ENCODE measurements at regions not wholly inside any gene's neighbourhood (a gene's known extent, or its start where the extent isn't known, plus 50 kb on each side); places are given as distances from the start of the nearest gene placed in this dataset.

GRCh38 chr11:92409355-92409754, 184.7 kb downstream of the FAT3 start:
- DNase-seq: no peak
- TF ChIP-seq GATA1 (IDR thresholded peaks at IDR 0.05; ENCODE audit: low read depth, low read length) (no peak), POLR2A (IDR thresholded peaks at IDR 0.05; ENCODE audit: low read length) (no peak)

GRCh38 chr11:92409956-92410355, 185.3 kb downstream of the FAT3 start:
- DNase-seq: no peak
- TF ChIP-seq GATA1 (IDR thresholded peaks at IDR 0.05; ENCODE audit: low read depth, low read length) (no peak), POLR2A (IDR thresholded peaks at IDR 0.05; ENCODE audit: low read length) (no peak)

GRCh38 chr11:92410526-92410925, 185.9 kb downstream of the FAT3 start:
- TF ChIP-seq POLR2A (IDR thresholded peaks at IDR 0.05; ENCODE audit: low read length): no peak
- no peak for TF ChIP-seq GATA1 (IDR thresholded peaks at IDR 0.05; ENCODE audit: low read depth, low read length)
- no peak for DNase-seq

GRCh38 chr11:92411431-92411830, 186.8 kb downstream of the FAT3 start:
- TF ChIP-seq POLR2A (IDR thresholded peaks at IDR 0.05; ENCODE audit: low read length) (no peak), GATA1 (IDR thresholded peaks at IDR 0.05; ENCODE audit: low read depth, low read length) (no peak)
- no peak for DNase-seq

GRCh38 chr11:92413757-92414513, 189.3 kb downstream of the FAT3 start:
- TF ChIP-seq POLR2A (IDR thresholded peaks at IDR 0.05; ENCODE audit: low read length) (no peak), GATA1 (IDR thresholded peaks at IDR 0.05; ENCODE audit: low read depth, low read length) (no peak)
- no peak for DNase-seq

GRCh38 chr11:92416971-92417725, 192.5 kb downstream of the FAT3 start:
- no peak for TF ChIP-seq GATA1 (IDR thresholded peaks at IDR 0.05; ENCODE audit: low read depth, low read length)
- no peak for TF ChIP-seq POLR2A (IDR thresholded peaks at IDR 0.05; ENCODE audit: low read length)
- no peak for DNase-seq

GRCh38 chr11:92423115-92424034, 198.8 kb downstream of the FAT3 start:
- DNase-seq: no peak
- no peak for TF ChIP-seq GATA1 (IDR thresholded peaks at IDR 0.05; ENCODE audit: low read depth, low read length)
- no peak for TF ChIP-seq POLR2A (IDR thresholded peaks at IDR 0.05; ENCODE audit: low read length)

- no peak for DNase-seq
- no peak for TF ChIP-seq GATA1 (IDR thresholded peaks at IDR 0.05; ENCODE audit: low read depth, low read length)
- TF ChIP-seq POLR2A (IDR thresholded peaks at IDR 0.05; ENCODE audit: low read length): no peak
Observed at GRCh38 chr11:92424281-92424680, 199.7 kb downstream of the FAT3 start.

- no peak for DNase-seq
- TF ChIP-seq GATA1 (IDR thresholded peaks at IDR 0.05; ENCODE audit: low read depth, low read length) (no peak), POLR2A (IDR thresholded peaks at IDR 0.05; ENCODE audit: low read length) (no peak)
Observed at GRCh38 chr11:92425127-92425526, 200.5 kb downstream of the FAT3 start.

- TF ChIP-seq GATA1 (IDR thresholded peaks at IDR 0.05; ENCODE audit: low read depth, low read length) (no peak), POLR2A (IDR thresholded peaks at IDR 0.05; ENCODE audit: low read length) (no peak)
- DNase-seq: no peak
Observed at GRCh38 chr11:92432515-92432914, 207.9 kb downstream of the FAT3 start.

GRCh38 chr11:92436034-92436920, 211.7 kb downstream of the FAT3 start:
- DNase-seq: no peak
- TF ChIP-seq POLR2A (IDR thresholded peaks at IDR 0.05; ENCODE audit: low read length) (no peak), GATA1 (IDR thresholded peaks at IDR 0.05; ENCODE audit: low read depth, low read length) (no peak)

GRCh38 chr11:92439133-92439532, 214.5 kb downstream of the FAT3 start:
- TF ChIP-seq GATA1 (IDR thresholded peaks at IDR 0.05; ENCODE audit: low read depth, low read length) (no peak), POLR2A (IDR thresholded peaks at IDR 0.05; ENCODE audit: low read length) (no peak)

More at GRCh38 chr11:92439133-92439532, 214.5 kb downstream of the FAT3 start:
- DNase-seq: no peak
